ENCODE measurements at regions not wholly inside any gene's neighbourhood (a gene's known extent, or its start where the extent isn't known, plus 50 kb on each side); places are given as distances from the start of the nearest gene placed in this dataset.
A peak's percentile ranks its signal among the peaks of the same experiment; 100 is the strongest.

- peaks cover 22% of the 10 kb centered on the region for H3K9me3 Mint-ChIP-seq
- H3K9me3 ChIP-seq (ENCODE audit: control insufficient read depth, low read length) = peaks cover 25% of the 10 kb centered on the region
- no peak overlapping the region for H3K4me3 Mint-ChIP-seq
- H3K27me3 ChIP-seq (ENCODE audit: control insufficient read depth, insufficient read depth, low read length, poor library complexity, severe bottlenecking) = no peaks in the 10 kb centered on the region
- H3K4me1 ChIP-seq (ENCODE audit: control insufficient read depth, insufficient read depth, low read length) = peaks cover 20% of the 10 kb centered on the region
- 0 to 20% methylated on average over 2 of the region's 2 CpGs for WGBS, 2 experiments (ENCODE audit: insufficient coverage in 1 of 2, insufficient read length in 1 of 2)
- H3K36me3 ChIP-seq (ENCODE audit: control insufficient read depth, insufficient read depth, low read length) = no peaks in the 10 kb centered on the region
- no peaks in the 10 kb centered on the region for H3K27me3 Mint-ChIP-seq (ENCODE audit: insufficient read depth)
- H3K27ac ChIP-seq (ENCODE audit: low read depth, low read length) = no peak overlapping the region
- H3K4me3 ChIP-seq (ENCODE audit: low read length) = no peak overlapping the region
- peak overlapping the region; percentile 76 for H3K27ac Mint-ChIP-seq
- H3K36me3 Mint-ChIP-seq (ENCODE audit: low read depth) = peaks cover 3% of the 10 kb centered on the region
- H3K9ac ChIP-seq (ENCODE audit: extremely low read depth, low read length, poor library complexity, severe bottlenecking) = no peak overlapping the region
- H3K4me1 Mint-ChIP-seq = peaks cover 61% of the 10 kb centered on the region
- TF ChIP-seq CTCF (conservative IDR thresholded peaks at IDR 0.05) = no peak
- DNase-seq = peak; percentile 89
Measured at GRCh38 chr11:127392575-127392974, 392.0 kb upstream of the KIRREL3 start.

DNA sequence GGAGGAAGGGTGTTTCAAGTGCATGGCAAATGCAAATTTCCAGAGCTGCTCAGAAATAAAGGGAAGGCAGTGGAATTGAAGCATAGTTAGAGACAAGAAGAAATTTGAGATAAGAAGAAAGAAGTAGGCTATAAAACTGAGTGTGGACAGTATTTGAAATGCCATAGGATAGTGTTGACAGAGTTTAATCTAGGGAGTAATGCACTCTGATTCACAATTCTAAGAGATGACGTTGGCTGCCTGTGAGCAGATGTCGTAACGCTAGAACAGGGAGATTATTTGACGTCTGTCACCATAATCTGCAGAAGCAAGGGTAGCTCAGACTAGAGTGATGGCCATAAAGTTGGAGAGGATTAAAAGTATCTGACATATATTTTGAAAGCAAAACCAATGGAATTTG lies 389.9 kb upstream of the KIRREL3 start:
- peaks cover 9% of the 10 kb centered on the region for H3K9me3 ChIP-seq (ENCODE audit: control insufficient read depth, low read length)
- no peak overlapping the region for H3K27ac ChIP-seq (ENCODE audit: low read depth, low read length)
- peaks cover 53% of the 10 kb centered on the region for H3K4me1 Mint-ChIP-seq
- no peak overlapping the region for H3K27ac Mint-ChIP-seq
- H3K27me3 ChIP-seq (ENCODE audit: control insufficient read depth, insufficient read depth, low read length, poor library complexity, severe bottlenecking) = no peaks in the 10 kb centered on the region
- H3K36me3 ChIP-seq (ENCODE audit: control insufficient read depth, insufficient read depth, low read length) = no peaks in the 10 kb centered on the region
- TF ChIP-seq CTCF (conservative IDR thresholded peaks at IDR 0.05) = no peak
- no peak for DNase-seq
- peaks cover 4% of the 10 kb centered on the region for H3K9me3 Mint-ChIP-seq
- H3K4me3 ChIP-seq (ENCODE audit: low read length) = peak overlapping the region; percentile 6
- peaks cover 20% of the 10 kb centered on the region for H3K4me1 ChIP-seq (ENCODE audit: control insufficient read depth, insufficient read depth, low read length)
- H3K36me3 Mint-ChIP-seq (ENCODE audit: low read depth) = no peaks in the 10 kb centered on the region
- no peak overlapping the region for H3K4me3 Mint-ChIP-seq
- H3K27me3 Mint-ChIP-seq (ENCODE audit: insufficient read depth) = no peaks in the 10 kb centered on the region
- H3K9ac ChIP-seq (ENCODE audit: extremely low read depth, low read length, poor library complexity, severe bottlenecking) = no peak overlapping the region
- WGBS, 2 experiments (ENCODE audit: insufficient coverage in 1 of 2, insufficient read length in 1 of 2) = 92 to 93% methylated on average over 4 of the region's 4 CpGs

GRCh38 chr11:127385071-127385470 lies 384.5 kb upstream of the KIRREL3 start:
- peaks cover 27% of the 10 kb centered on the region for H3K4me1 Mint-ChIP-seq
- no peak for TF ChIP-seq CTCF (conservative IDR thresholded peaks at IDR 0.05)
- no peak overlapping the region for H3K27ac Mint-ChIP-seq
- H3K36me3 Mint-ChIP-seq (ENCODE audit: low read depth) = no peaks in the 10 kb centered on the region
- Histone ChIP-seq H3K9me3 (ENCODE audit: control insufficient read depth, low read length) (no peaks in the 10 kb centered on the region), H3K9ac (ENCODE audit: extremely low read depth, low read length, poor library complexity, severe bottlenecking) (no peak overlapping the region), H3K4me1 (ENCODE audit: control insufficient read depth, insufficient read depth, low read length) (no peaks in the 10 kb centered on the region), H3K36me3 (ENCODE audit: control insufficient read depth, insufficient read depth, low read length) (no peaks in the 10 kb centered on the region), H3K4me3 (ENCODE audit: low read length) (no peak overlapping the region), H3K27me3 (ENCODE audit: control insufficient read depth, insufficient read depth, low read length, poor library complexity, severe bottlenecking) (no peaks in the 10 kb centered on the region), H3K27ac (ENCODE audit: low read depth, low read length) (no peak overlapping the region)
- 97% methylated on average over 7 to 10 of the region's 10 CpGs for WGBS, 2 experiments (ENCODE audit: insufficient coverage in 1 of 2, insufficient read length in 1 of 2)
- H3K9me3 Mint-ChIP-seq = no peaks in the 10 kb centered on the region
- DNase-seq = no peak
- no peak overlapping the region for H3K4me3 Mint-ChIP-seq
- no peaks in the 10 kb centered on the region for H3K27me3 Mint-ChIP-seq (ENCODE audit: insufficient read depth)
